NCI-H1048 (cell line): ENCODE measurements at regions not wholly inside any gene's neighbourhood (a gene's known extent, or its start where the extent isn't known, plus 50 kb on each side); places are given as distances from the start of the nearest gene placed in this dataset.

Source experiments
- DNase-seq: peaks from one replicate; lab custom pipeline; 2025; lab: John Stamatoyannopoulos, UW

GRCh38 chr3:34377961-34378360 lies 579.5 kb downstream of the PDCD6IP start:
- DNase-seq: no peak

DNA sequence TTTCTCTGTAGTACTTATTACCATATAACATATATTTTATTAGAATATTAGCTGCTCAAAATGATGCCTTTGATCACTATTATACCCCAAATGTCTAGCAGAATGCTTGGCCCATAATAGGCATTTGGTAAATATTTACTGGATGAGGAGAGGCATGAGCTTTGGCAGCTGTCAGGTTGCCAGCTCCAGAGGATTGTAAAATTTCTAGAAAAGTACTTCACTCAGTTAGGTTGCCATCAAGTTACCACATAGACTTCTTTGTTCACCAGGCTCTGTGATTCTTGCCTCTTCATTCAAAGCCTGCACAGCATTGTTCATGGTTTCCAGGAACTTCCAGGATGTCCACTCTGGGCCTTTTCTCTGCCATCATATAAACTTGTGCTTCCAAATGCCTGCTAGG lies 582.8 kb downstream of the PDCD6IP start:
- no peak for DNase-seq

- DNase-seq: no peak
Observed at GRCh38 chr3:34382859-34383258, 584.4 kb downstream of the PDCD6IP start.

DNA sequence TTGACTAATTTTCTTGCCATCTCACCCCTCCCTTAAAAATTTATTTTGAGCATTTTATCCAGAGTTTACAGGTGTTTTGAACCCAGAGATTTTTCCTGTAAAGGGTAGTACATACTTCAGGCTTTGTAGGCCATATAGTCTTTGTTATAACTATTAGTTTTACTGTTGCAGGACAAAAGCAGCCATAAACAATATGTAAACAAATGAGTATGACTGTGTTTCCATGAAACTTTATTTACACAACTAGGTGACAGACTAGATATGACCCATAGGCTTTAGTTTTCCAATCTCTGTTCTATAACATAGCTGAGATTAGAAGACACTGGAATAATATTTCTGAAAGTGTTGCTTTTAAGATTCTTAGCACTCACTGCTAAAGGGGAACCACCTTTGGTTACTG lies 587.9 kb downstream of the PDCD6IP start:
- DNase-seq: no peak

GRCh38 chr3:34387826-34388564 lies 589.6 kb downstream of the PDCD6IP start:
- DNase-seq: no peak

DNA sequence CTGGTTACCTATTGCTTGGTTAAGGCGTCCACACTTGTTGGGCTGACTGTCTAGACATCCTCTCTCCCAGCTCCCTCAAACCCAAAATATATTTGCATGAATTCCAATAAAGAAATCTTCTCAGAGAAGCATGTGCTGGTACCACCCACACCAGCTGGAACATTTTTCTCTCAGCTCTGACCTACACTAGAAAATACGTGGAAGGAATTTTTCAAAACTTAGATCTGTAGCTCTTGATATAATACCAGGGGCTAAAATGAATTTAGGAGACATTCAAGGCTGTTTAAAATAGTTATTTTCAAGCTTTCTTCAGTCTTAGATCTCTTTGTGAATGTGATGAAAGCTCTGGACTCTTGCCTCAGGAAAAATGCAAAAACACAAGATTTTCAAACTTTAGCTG lies 590.4 kb downstream of the PDCD6IP start:
- peak; percentile 62 for DNase-seq

DNA sequence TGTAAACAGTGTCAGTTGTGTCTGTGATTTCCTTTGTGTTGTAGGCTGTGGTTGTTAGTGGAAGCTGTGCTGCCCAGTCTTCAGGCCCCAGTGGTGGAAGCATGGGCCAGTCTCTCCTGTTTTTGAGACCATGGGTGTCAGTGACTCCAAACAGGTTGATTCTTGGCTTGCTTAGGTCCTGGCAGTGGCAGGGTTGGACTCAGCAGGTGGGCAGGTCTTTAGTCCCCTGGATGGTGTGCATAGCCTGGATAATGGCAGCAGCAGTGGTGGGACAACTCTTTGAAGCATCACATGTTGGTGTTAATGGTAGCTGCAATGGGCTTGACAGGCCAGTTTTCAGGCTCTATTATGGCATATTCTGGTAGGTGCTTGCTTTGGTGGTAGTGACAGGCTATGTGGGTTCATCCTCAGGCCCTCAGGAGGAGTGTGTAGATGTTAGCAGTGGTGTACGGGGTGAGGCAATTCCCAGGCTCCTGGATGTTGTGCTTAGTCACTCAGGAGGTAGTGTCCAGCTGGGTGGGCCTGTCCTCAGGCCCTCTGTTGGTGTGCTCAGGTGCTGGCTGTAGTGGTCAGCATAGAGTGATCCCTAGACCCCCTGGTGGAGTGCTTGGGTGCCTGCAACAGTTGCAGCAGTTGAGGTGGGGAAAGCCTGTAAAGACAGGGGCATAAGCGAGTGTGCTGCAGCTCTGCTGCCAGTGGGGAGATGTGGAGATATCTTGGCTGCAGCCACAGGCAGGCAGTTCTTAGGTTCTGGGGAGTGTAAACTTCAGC lies 596.7 kb downstream of the PDCD6IP start:
- no peak for DNase-seq

DNA sequence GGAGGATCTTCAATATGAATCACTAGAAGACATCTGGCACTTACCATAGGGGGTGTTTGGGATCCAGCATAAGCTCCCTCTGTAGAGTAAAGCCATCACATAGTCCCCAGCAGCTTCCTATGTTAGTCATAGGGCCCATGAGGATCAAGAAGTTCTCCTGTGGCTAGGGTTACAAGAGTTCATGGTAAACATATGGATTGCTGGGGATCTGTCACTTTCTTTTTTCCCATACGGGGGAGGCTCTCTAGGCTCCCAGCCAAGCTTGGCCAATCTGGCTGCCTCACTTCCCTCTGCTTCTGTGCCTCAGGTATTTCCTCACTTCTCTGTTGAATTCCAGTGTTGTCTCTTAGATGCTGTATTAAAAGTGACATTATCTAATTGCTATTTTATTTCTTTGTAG lies 597.9 kb downstream of the PDCD6IP start:
- DNase-seq: no peak

GRCh38 chr3:34396956-34397355 lies 598.5 kb downstream of the PDCD6IP start:
- DNase-seq: no peak

GRCh38 chr3:34399401-34399800 lies 601.0 kb downstream of the PDCD6IP start:
- no peak for DNase-seq

- DNase-seq: no peak
Observed at GRCh38 chr3:34405159-34405558, 606.7 kb downstream of the PDCD6IP start.

GRCh38 chr3:34407281-34407680 lies 608.9 kb downstream of the PDCD6IP start:
- no peak for DNase-seq

DNA sequence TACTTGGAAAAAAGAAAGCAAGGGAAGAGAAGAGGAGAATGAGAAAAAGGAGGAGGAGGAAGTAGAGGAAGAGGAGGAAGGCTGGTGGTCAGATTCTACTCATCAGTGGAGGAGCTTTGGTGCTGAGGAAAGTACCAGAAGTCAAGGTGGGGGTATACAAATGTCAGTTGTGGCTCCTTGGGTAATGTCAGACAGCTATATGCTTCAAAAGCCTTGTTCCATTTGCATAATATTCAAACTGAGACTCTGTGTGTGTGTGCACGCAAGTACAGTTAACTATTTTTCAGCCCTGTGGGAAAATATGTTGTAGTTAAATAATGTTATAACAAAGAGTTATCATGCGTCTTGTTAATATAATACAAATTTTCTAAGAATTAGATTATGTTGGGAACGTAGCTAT lies 609.7 kb downstream of the PDCD6IP start:
- DNase-seq: no peak

GRCh38 chr3:34411596-34411995 lies 613.2 kb downstream of the PDCD6IP start:
- no peak for DNase-seq

DNA sequence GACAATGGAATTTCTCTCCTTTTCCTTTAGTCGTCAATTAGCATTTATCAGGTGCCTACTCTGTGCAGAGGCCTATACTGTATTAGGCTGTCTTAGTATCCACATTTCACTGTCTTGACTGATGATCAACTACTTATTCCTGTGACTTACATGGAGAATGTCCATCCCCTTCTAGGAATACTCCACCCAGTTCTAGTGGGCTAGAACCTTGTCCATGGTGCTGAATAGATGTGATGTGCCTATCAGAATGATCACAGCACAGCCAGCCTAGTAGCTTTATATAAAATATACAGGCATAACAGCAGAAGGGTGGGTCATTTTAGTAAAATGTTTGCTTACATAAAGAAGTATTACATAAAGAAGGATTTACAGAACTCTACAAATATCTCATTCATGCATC lies 621.4 kb downstream of the PDCD6IP start:
- no peak for DNase-seq

- DNase-seq: no peak
Observed at GRCh38 chr3:34421762-34422161, 623.3 kb downstream of the PDCD6IP start.

DNA sequence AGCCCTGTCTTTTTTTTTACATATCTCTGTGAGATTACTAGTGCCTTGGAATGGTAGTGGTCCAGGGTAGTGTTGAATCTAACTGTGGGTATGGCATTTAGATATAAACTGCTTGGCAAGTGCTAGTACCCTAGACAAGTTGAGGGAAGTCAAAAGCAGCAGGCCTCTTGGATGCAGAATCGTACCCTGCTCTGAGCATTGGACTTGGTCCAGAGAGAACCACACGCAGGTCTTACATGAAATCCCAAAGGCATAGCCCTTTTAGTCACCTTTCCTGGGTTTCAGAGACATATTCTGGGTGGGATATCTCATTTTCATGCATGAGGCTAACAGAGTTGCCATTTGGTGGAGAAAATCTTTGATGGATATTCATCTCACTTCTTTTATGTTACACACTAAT lies 641.4 kb downstream of the PDCD6IP start:
- DNase-seq: no peak

GRCh38 chr3:34444137-34444536 lies 645.7 kb downstream of the PDCD6IP start:
- no peak for DNase-seq

DNA sequence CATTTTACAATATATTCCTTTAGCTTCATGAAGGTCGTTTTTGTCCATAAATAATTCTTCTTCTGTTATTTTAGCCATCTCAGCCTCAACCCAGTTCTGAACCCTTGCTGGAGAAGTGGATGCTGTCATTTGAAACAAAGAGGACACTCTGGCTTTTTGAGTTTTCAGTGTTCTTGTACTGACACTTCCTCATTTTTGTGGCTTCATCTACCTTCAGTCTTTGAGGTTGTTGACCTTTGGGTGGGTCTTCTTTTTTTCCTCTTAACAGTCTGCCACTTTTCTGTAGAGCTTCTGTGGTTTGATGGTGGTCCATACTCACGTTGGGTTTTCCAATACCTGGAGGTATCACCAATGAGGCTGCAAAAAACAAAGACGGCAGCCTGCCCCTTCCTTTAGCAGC lies 650.9 kb downstream of the PDCD6IP start:
- DNase-seq: no peak

DNA sequence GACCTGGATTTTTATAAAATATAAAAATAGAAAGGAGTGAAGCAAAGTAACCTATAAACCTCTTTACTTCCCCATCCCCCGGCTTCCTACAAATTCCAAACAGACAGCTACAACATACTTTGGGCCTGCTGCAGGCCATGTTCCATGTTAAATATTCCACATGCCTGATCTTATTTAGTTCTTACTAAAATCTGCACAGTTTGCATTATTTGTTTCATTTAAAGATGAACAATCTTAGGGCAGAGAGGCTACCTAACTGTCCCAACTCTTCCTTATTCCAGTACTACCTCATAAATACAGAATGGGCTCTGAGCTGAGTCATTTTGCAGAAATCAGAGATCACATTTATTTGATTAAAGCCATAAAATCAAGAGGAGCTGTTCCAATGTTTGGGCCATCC lies 665.0 kb downstream of the PDCD6IP start:
- no peak for DNase-seq

DNA sequence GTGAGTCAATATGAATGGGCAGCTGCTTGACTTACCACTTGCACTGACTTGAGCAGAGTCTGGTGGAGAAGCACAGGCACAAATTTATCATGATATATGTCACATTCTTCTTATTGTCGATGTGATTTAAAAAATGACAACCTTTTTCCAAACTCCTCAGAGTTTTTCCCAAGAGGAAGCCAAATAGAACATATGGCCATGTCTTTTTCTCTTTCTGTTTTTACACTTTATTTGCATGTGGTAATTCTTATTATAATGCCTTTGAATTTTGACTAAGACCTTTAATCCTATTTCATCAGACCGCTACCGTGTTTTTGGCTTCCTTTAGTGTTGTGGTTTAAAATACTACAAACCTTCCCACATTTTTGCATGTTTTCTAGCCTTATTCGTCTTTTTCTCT lies 666.2 kb downstream of the PDCD6IP start:
- no peak for DNase-seq

- DNase-seq: no peak
Observed at GRCh38 chr3:34475851-34476250, 677.4 kb downstream of the PDCD6IP start.

DNA sequence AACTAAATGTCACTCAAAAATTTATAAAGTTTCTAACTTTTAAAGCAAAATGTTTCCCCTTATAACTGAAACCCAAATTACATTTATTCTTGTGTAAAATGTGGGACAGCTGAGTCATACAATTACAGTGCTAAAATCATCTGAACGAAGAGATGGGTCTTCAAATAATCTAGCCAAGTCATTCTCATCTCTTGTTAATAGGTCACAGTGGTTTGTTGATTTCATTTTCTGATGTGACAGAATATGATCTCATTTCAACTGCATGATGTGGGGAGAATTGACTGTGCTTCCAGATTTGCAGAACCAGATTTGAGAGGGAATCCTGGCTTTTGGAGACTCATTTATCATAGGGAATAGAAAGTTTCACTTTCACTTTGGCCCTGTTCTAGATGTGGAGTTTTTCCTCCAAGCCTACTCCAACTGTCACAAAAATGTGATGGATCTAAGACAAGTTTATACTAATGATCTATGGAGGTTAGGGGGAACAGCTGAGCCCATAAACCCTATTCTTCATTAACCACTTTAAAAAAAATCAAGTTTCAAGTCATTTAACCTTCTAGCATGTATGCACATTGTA lies 685.0 kb downstream of the PDCD6IP start:
- no peak for DNase-seq
